Left ventricle myocardium inferior (tissue), 1 donor: ENCODE measurements at regions not wholly inside any gene's neighbourhood (a gene's known extent, or its start where the extent isn't known, plus 50 kb on each side); places are given as distances from the start of the nearest gene placed in this dataset.

Source experiments
- DNase-seq: peaks from one replicate; pipeline ENCODE4 v3.0.0-alpha.2; 2020
- H3K27ac ChIP-seq: fragments of 200-600 bp; replicated peaks from 2 replicates; pipeline ENCODE4 v1.8.0; 2021
- H3K27me3 ChIP-seq: fragments of 200-600 bp; 2 replicates; pipeline ENCODE4 v1.8.0; 2021; ENCODE audit warnings: low read depth
- H3K36me3 ChIP-seq: fragments of 200-600 bp; 2 replicates; pipeline ENCODE4 v1.8.0; 2021
- H3K4me1 ChIP-seq: fragments of 200-600 bp; 2 replicates; pipeline ENCODE4 v1.8.0; 2021
- H3K4me3 ChIP-seq: fragments of 200-600 bp; 2 replicates; pipeline ENCODE4 v1.8.0; 2021; ENCODE audit warnings: mild to moderate bottlenecking, moderate library complexity
- H3K9me3 ChIP-seq: fragments of 200-600 bp; replicated peaks from 2 replicates; pipeline ENCODE4 v1.8.0; 2021
- CTCF ChIP-seq: fragments of 200-600 bp; IDR thresholded peaks from 2 replicates; pipeline ENCODE4 v1.8.0; 2021; ENCODE audit warnings: antibody characterized with exemption, mild to moderate bottlenecking, borderline replicate concordance
- intact Hi-C: fragments of 100-400 bp; cut with micrococcal nuclease; formaldehyde crosslinking; loops from one replicate; pipeline ENCODE4 v1.11.0; 2022
- donor health status: DM: no; HTN: yes; CAD: no; lungs with severe emphysema.

DNA sequence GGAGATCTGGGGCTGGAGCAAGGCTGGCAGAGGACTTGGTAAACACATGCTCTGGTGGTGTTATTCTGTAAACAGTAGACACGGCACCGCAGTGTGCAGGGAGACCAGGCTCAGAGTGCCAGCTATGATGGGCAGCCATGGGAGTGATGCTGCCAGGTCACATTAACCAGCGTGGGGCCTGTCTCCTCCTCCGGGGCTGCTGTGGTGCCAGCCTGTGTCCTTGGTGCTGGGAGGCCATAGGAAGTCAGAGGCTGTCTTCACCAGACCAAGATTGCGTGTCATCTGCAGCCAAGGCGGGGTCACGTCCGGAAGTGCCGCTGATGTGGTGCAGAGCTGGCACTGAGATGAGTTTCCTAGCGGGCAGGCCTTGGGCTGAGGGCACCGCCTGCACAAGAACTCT is 236.0 kb downstream of the GLRX3 start:
- intact Hi-C loops: no loop called here
- no peaks in the 10 kb centered on the region for H3K36me3 ChIP-seq
- H3K27ac ChIP-seq: no peak overlapping the region
- TF ChIP-seq CTCF: no peak
- H3K27me3 ChIP-seq: peaks cover 59% of the 10 kb centered on the region
- no peaks in the 10 kb centered on the region for H3K4me1 ChIP-seq
- no peak overlapping the region for H3K4me3 ChIP-seq
- peaks cover 16% of the 10 kb centered on the region for H3K9me3 ChIP-seq
- DNase-seq: no peak

GRCh38 chr10:130372866-130373265 is 236.7 kb downstream of the GLRX3 start:
- no peak for TF ChIP-seq CTCF
- DNase-seq: no peak
- Histone ChIP-seq H3K4me1 (no peaks in the 10 kb centered on the region), H3K27ac (no peak overlapping the region), H3K27me3 (peaks cover 65% of the 10 kb centered on the region), H3K4me3 (no peak overlapping the region), H3K36me3 (no peaks in the 10 kb centered on the region), H3K9me3 (peaks cover 16% of the 10 kb centered on the region)
- intact Hi-C loops: no loop called here

DNA sequence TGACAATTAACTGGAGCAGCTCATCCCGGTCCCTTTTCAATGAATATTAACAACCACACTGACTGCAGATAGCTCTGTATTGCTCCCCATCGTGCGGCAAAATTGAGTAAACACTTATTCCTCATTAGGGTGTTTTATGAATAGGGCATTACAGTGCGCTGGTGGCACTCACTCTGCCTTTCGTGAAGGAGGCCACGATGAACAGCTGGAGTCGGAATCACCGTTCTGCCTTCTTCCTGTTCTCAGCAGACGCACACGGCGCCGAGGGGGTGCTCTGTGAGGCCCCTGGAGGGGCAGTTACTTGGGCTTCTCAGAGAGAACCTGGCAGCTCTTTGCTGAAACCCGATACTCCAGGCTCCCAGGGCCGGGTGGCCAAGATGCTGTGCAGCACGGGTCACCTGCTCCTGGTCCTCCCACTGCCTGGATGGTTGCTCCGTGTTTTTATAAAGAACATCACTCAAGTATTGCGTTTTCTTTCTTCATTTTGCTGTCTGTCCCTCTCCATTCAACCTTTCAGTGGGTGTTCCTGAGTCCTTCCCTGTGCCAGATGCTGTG is 241.9 kb downstream of the GLRX3 start:
- Histone ChIP-seq H3K36me3 (no peaks in the 10 kb centered on the region), H3K9me3 (peaks cover 16% of the 10 kb centered on the region), H3K4me1 (no peaks in the 10 kb centered on the region), H3K4me3 (no peak overlapping the region), H3K27me3 (peaks cover 70% of the 10 kb centered on the region), H3K27ac (no peak overlapping the region)
- no peak for DNase-seq
- no peak for TF ChIP-seq CTCF
- intact Hi-C loops: no loop called here

GRCh38 chr10:130378556-130379400 is 242.6 kb downstream of the GLRX3 start:
- no peak for DNase-seq
- Histone ChIP-seq H3K36me3 (no peaks in the 10 kb centered on the region), H3K27ac (no peak overlapping the region), H3K27me3 (peaks cover 63% of the 10 kb centered on the region), H3K4me3 (no peak overlapping the region), H3K4me1 (no peaks in the 10 kb centered on the region), H3K9me3 (peaks cover 16% of the 10 kb centered on the region)
- no peak for TF ChIP-seq CTCF
- intact Hi-C loops: no loop called here

GRCh38 chr10:130380056-130380455 is 243.9 kb downstream of the GLRX3 start:
- peaks cover 14% of the 10 kb centered on the region for H3K9me3 ChIP-seq
- intact Hi-C loops: no loop called here
- no peaks in the 10 kb centered on the region for H3K36me3 ChIP-seq
- TF ChIP-seq CTCF: no peak
- no peak overlapping the region for H3K4me3 ChIP-seq
- H3K4me1 ChIP-seq: no peaks in the 10 kb centered on the region
- no peak overlapping the region for H3K27ac ChIP-seq
- no peak for DNase-seq
- peaks cover 60% of the 10 kb centered on the region for H3K27me3 ChIP-seq
